ENCODE measurements at regions not wholly inside any gene's neighbourhood (a gene's known extent, or its start where the extent isn't known, plus 50 kb on each side); places are given as distances from the start of the nearest gene placed in this dataset.
"Not testable (repeated sequence)": the region's sequence is repeated elsewhere in the genome, so short reads cannot be mapped to it uniquely, and the experiment has no call there.

DNA sequence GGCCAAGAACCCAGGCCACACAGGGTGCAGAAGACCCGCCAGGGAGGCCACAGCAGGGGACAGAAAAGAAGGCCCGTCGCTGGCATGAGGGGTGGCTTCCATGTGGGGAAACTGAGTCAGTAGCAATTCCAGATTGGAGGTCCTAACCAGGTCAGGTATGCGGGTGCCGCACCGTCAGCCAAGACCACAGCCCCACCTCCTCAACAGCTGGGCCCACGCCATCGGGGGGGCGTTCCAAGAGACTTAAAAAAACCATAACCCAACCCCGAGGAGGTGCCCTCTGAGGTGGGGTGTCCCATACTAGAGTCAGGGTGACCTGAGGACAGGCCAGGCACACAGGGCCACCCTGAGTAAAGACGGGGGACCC is 5416.8 kb upstream of the TPTE start:
- not testable (repeated sequence) for H3K4me1 ChIP-seq (ENCODE audit: insufficient read depth, low read length); H3K36me3 ChIP-seq (ENCODE audit: insufficient read depth, low read length); H3K9me3 ChIP-seq (ENCODE audit: low read length); H3K27me3 ChIP-seq (ENCODE audit: insufficient read depth, low read length); H2AFZ ChIP-seq (ENCODE audit: low read depth, low read length); H3K4me3 ChIP-seq (ENCODE audit: low read length)

- H2AFZ ChIP-seq (ENCODE audit: low read depth, low read length); H3K36me3 ChIP-seq (ENCODE audit: insufficient read depth, low read length); H3K4me3 ChIP-seq (ENCODE audit: low read length); H3K27me3 ChIP-seq (ENCODE audit: insufficient read depth, low read length); H3K9me3 ChIP-seq (ENCODE audit: low read length); H3K4me1 ChIP-seq (ENCODE audit: insufficient read depth, low read length): not testable (repeated sequence)
Observed at GRCh38 chr21:5105939-5106708, 5415.3 kb upstream of the TPTE start.

DNA sequence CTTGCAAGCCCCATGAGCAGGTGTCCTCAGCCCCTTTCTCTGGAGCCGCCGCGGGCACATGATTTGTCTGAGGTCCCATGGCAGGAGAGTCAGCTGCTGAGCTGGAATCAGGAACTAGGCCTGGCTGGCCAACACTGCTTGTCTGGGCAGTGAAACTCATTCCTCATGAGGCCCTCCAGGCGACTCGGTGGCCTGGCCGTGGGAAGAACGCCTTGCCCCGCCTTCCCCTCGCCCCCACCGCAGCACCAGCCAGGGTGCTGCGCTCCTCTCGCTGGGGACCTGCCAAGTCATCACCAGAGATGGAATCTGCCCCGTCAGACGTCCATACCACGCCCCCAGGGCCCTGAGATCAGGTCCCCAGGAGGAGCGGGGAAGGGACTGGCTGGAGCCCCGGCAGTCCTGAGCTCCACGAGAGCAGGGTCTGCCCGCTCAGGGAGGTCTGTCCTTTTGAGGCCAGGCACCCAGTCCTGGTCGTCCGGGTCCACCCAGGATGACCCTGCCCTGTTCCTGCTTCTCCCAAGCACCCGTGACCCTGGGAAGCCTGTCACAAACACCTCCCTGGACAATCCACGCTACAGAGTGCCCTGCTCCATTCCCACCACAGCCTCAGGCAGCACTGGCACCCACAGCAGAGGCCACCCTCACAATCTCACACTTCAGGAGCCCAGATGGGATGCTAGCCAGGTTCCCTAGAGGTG is 5414.5 kb upstream of the TPTE start:
- not testable (repeated sequence) for H3K4me1 ChIP-seq (ENCODE audit: insufficient read depth, low read length); H3K4me3 ChIP-seq (ENCODE audit: low read length); H3K9me3 ChIP-seq (ENCODE audit: low read length); H2AFZ ChIP-seq (ENCODE audit: low read depth, low read length); H3K27me3 ChIP-seq (ENCODE audit: insufficient read depth, low read length); H3K36me3 ChIP-seq (ENCODE audit: insufficient read depth, low read length)

GRCh38 chr21:5107637-5108036 is 5413.7 kb upstream of the TPTE start:
- H3K9me3 ChIP-seq (ENCODE audit: low read length); H3K36me3 ChIP-seq (ENCODE audit: insufficient read depth, low read length); H2AFZ ChIP-seq (ENCODE audit: low read depth, low read length); H3K4me3 ChIP-seq (ENCODE audit: low read length); H3K4me1 ChIP-seq (ENCODE audit: insufficient read depth, low read length); H3K27me3 ChIP-seq (ENCODE audit: insufficient read depth, low read length): not testable (repeated sequence)

DNA sequence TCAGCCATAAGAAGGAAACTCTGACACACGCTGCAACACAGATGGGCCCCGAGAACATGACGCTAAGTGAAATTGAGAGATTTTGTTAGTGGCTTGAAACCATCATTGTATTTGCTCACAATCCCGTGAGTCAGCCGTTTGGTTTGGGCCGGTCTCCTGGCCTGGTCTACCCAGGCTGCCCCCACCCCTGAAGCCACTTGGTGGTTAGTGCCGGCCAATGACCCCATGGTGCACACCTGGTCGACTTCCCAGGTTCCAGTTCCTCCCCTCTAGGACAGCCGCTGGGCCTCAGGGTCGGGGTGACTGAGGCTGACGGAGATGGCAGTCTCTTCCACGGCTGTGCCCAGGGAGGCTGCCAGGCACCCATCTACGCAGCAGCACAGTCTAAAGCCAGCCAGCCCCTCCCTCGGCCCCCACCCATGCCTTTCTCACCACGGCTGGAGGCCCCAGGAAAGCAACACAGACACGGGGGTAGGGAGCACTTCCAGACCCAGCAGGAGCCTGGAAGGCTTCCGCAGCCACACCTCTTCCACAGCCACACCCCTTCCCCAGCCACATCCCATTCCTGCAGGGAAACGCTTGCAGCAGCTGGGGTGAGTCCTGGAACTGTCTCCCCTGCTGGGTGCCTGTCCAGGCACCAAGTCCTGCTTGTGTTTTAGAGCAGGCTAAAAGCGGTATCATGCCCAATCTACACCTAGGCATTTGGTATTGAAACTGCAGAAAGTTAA is 5413.2 kb upstream of the TPTE start:
- H3K36me3 ChIP-seq (ENCODE audit: insufficient read depth, low read length); H3K27me3 ChIP-seq (ENCODE audit: insufficient read depth, low read length): not testable (repeated sequence)

DNA sequence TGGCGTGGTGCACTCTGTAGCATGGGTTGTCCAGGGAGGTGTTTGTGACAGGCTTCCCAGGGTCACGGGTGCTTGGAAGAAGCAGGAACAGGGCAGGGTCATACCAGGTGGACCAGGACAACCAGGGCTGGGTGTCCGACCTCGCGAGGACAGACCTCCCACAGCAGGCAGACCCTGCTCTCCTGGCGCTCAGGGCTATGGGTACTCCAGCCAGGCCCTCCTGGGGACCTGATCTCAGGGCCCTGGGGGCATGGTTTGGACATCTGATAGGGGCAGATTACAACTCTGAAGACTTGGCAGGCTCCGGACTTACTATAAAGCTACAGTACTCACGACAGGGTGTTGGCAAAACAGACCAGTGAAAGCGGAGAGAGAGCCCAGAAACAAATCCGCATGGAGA is 5410.2 kb upstream of the TPTE start:
- H3K9me3 ChIP-seq (ENCODE audit: low read length); H3K36me3 ChIP-seq (ENCODE audit: insufficient read depth, low read length); H3K4me1 ChIP-seq (ENCODE audit: insufficient read depth, low read length); H3K27me3 ChIP-seq (ENCODE audit: insufficient read depth, low read length); H3K4me3 ChIP-seq (ENCODE audit: low read length); H2AFZ ChIP-seq (ENCODE audit: low read depth, low read length): not testable (repeated sequence)

More for the DNA sequence above, 5413.2 kb upstream of the TPTE start:
- H2AFZ ChIP-seq (ENCODE audit: low read depth, low read length); H3K9me3 ChIP-seq (ENCODE audit: low read length); H3K4me3 ChIP-seq (ENCODE audit: low read length); H3K4me1 ChIP-seq (ENCODE audit: insufficient read depth, low read length): not testable (repeated sequence)

DNA sequence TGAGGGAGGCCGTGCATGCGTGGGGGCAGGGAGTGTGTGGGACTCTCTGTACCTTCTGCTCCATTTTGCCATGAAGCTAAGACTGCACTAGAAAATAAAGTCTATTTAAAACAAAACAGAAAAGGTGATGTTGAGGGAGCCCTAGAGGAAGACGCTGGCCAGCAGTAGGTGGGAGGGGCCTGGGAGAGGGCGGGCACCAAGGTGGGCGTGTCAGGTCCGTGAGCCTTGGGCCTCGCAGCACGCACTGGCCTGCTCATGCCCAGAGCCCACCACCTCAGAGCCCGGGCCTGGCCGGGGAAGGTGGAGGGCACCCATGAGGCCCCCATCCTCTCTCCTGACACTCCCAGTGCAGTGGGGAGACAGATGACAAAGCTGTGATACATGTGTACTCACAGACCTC is 5408.3 kb upstream of the TPTE start:
- not testable (repeated sequence) for H3K4me1 ChIP-seq (ENCODE audit: insufficient read depth, low read length); H3K36me3 ChIP-seq (ENCODE audit: insufficient read depth, low read length); H3K4me3 ChIP-seq (ENCODE audit: low read length); H2AFZ ChIP-seq (ENCODE audit: low read depth, low read length); H3K27me3 ChIP-seq (ENCODE audit: insufficient read depth, low read length); H3K9me3 ChIP-seq (ENCODE audit: low read length)

- not testable (repeated sequence) for H3K9me3 ChIP-seq (ENCODE audit: low read length); H3K4me1 ChIP-seq (ENCODE audit: insufficient read depth, low read length); H3K27me3 ChIP-seq (ENCODE audit: insufficient read depth, low read length); H3K4me3 ChIP-seq (ENCODE audit: low read length); H2AFZ ChIP-seq (ENCODE audit: low read depth, low read length); H3K36me3 ChIP-seq (ENCODE audit: insufficient read depth, low read length)
Observed at GRCh38 chr21:5114468-5114867, 5406.9 kb upstream of the TPTE start.

- H3K4me3 ChIP-seq (ENCODE audit: low read length); H2AFZ ChIP-seq (ENCODE audit: low read depth, low read length); H3K36me3 ChIP-seq (ENCODE audit: insufficient read depth, low read length); H3K4me1 ChIP-seq (ENCODE audit: insufficient read depth, low read length); H3K9me3 ChIP-seq (ENCODE audit: low read length); H3K27me3 ChIP-seq (ENCODE audit: insufficient read depth, low read length): not testable (repeated sequence)
Observed at GRCh38 chr21:5114893-5115645, 5406.3 kb upstream of the TPTE start.

DNA sequence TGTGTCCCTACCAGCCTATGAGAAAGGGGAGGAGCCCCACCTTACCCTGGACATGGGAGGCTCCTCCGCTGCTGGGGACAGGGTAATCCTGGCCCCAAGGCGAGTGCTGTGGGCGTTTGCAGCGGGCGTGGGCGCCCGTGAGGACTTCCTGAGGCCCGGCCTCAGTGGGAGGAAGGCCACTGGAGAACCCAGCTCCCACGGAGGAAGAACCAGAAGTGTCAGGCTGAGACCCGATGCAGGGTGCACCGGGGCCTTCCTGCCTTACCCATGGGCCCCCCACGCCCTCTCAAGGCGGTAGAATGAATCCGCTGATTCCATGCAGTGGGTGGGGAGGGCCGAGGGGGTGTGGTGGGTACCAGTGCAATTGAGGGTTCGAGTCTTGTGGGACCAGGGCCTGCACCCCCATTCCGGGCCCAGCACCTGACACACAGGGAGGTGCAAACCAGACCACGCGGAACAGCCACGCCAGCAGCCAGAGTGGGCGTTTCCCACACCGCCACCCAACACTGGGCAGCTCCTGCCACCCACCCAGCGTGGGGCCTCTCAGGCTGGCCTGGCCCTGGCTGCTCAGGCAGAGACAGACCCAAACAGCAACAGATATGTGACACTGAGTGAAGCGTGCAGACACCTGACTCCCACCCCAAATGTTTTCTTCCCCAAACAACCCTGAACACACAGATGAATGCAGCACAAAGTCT is 5405.6 kb upstream of the TPTE start:
- not testable (repeated sequence) for H3K4me1 ChIP-seq (ENCODE audit: insufficient read depth, low read length)

DNA sequence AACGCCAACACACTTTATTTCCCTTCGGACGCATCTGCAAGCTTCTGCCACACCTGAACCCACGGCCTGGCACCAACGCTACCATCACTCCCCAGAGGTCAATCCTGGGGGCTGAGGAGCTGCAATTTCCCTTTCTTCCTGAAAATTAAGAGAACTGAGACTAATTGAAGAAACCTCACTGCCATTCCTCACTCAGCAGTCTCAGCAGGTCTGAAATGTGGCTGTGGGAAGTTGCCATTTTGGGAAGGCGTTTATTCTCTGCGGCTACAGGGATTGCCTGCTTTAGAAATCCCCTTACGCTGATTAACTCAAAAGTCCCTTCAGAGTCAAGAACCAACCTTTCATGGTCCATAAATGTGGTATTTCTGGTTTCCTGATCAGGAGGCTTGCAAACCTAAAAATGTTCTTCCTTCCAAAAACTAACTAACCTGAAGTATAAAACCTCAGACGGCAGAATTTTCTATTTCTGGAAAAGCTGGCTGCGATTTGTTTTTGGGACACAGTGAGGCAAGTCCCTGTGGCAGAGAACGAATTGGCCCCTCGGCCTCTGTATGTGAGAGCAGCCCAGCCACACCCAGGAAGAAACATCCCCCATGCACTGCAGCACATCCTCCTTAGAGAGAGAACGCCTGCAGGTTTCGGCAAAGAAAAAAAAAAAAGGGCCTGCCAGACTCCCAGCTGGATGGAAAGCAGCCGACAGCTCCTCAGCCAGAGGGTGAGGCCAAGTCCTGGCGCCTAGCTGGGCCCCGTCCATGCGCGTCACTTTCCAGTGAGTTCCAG is 5404.8 kb upstream of the TPTE start:
- not testable (repeated sequence) for H3K4me3 ChIP-seq (ENCODE audit: low read length); H3K4me1 ChIP-seq (ENCODE audit: insufficient read depth, low read length); H3K27me3 ChIP-seq (ENCODE audit: insufficient read depth, low read length); H3K9me3 ChIP-seq (ENCODE audit: low read length); H3K36me3 ChIP-seq (ENCODE audit: insufficient read depth, low read length); H2AFZ ChIP-seq (ENCODE audit: low read depth, low read length)

More for the DNA sequence above, 5405.6 kb upstream of the TPTE start:
- H3K36me3 ChIP-seq (ENCODE audit: insufficient read depth, low read length); H3K4me3 ChIP-seq (ENCODE audit: low read length); H2AFZ ChIP-seq (ENCODE audit: low read depth, low read length); H3K9me3 ChIP-seq (ENCODE audit: low read length); H3K27me3 ChIP-seq (ENCODE audit: insufficient read depth, low read length): not testable (repeated sequence)

DNA sequence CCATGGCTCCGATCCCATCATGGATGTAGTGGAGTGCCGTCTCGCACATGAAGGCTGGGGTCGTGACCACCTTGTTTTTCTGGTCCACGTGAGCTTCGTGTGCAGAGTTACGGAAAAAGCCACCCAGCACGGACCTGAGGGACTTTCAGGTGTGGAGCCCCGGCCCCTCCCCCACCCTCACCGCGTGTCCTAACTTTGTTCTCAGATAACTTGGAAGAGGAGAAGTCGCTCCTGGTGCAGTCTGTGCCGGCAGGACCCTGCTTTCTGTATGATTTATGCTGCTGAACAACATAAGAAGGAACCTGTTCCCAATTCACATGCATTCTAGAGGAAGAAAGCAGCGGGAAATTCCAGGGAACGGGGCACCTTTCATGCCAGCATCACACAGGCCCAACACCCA is 5404.2 kb upstream of the TPTE start:
- not testable (repeated sequence) for H3K4me1 ChIP-seq (ENCODE audit: insufficient read depth, low read length); H3K4me3 ChIP-seq (ENCODE audit: low read length); H3K9me3 ChIP-seq (ENCODE audit: low read length); H3K27me3 ChIP-seq (ENCODE audit: insufficient read depth, low read length); H3K36me3 ChIP-seq (ENCODE audit: insufficient read depth, low read length); H2AFZ ChIP-seq (ENCODE audit: low read depth, low read length)
